MM.1S (cell line): ENCODE measurements at regions not wholly inside any gene's neighbourhood (a gene's known extent, or its start where the extent isn't known, plus 50 kb on each side); places are given as distances from the start of the nearest gene placed in this dataset.

ENCODE experiments used
- DNase-seq: peaks from one replicate; pipeline ENCODE4 v3.0.0-alpha.2; 2015
- H2AFZ ChIP-seq: fragments of 300-600 bp; sonication (generic); 2 replicates; pipeline ENCODE4 v1.6.0; 2016; ENCODE audit warnings: antibody characterized with exemption, low read length
- H3F3A ChIP-seq: fragments of 300-600 bp; sonication (generic); 2 replicates; pipeline ENCODE4 v1.6.1; 2016; ENCODE audit warnings: mild to moderate bottlenecking, antibody characterized with exemption, low read length, moderate library complexity, mixed read lengths; ENCODE audit not compliant: insufficient read depth
- H3K27ac ChIP-seq: fragments of 300-600 bp; sonication (generic); 2 replicates; pipeline ENCODE4 v1.5.1; 2016; ENCODE audit warnings: mild to moderate bottlenecking, low read length
- H3K27me3 ChIP-seq: fragments of 300-600 bp; sonication (generic); replicated peaks from 2 replicates; pipeline ENCODE4 v1.6.0; 2016; ENCODE audit warnings: low read length; ENCODE audit not compliant: insufficient read depth
- H3K36me3 ChIP-seq: fragments of 300-600 bp; sonication (generic); replicated peaks from 2 replicates; pipeline ENCODE4 v1.6.1; 2016; ENCODE audit warnings: mild to moderate bottlenecking, low read length, mixed read lengths; ENCODE audit not compliant: insufficient read depth
- H3K4me1 ChIP-seq: fragments of 300-600 bp; sonication (generic); 2 replicates; pipeline ENCODE4 v1.6.1; 2016; ENCODE audit warnings: low read length, mixed read lengths
- H3K4me2 ChIP-seq: fragments of 300-600 bp; sonication (generic); 2 replicates; pipeline ENCODE4 v1.6.0; 2016; ENCODE audit warnings: low read depth, low read length
- H3K4me3 ChIP-seq: fragments of 300-600 bp; sonication (generic); 2 replicates; pipeline ENCODE4 v1.5.1; 2016; ENCODE audit warnings: low read length, mixed read lengths
- H3K79me2 ChIP-seq: fragments of 300-600 bp; sonication (generic); 2 replicates; pipeline ENCODE4 v1.6.1; 2016; ENCODE audit warnings: mixed run types, low read length, mixed read lengths
- H3K9ac ChIP-seq: fragments of 300-600 bp; sonication (generic); 2 replicates; pipeline ENCODE4 v1.6.1; 2016; ENCODE audit warnings: low read length, mixed read lengths
- H3K9me2 ChIP-seq: fragments of 300-600 bp; sonication (generic); replicated peaks from 2 replicates; pipeline ENCODE4 v1.6.1; 2016; ENCODE audit warnings: mild to moderate bottlenecking, low read length, mixed read lengths; ENCODE audit not compliant: insufficient read depth
- H3K9me3 ChIP-seq: fragments of 300-600 bp; sonication (generic); replicated peaks from 2 replicates; pipeline ENCODE4 v1.6.1; 2016; ENCODE audit warnings: mild to moderate bottlenecking, low read length, mixed read lengths; ENCODE audit not compliant: insufficient read depth
- H4K20me1 ChIP-seq: fragments of 300-600 bp; sonication (generic); 2 replicates; pipeline ENCODE4 v1.6.1; 2016; ENCODE audit warnings: mild to moderate bottlenecking, low read length, moderate library complexity, mixed read lengths; ENCODE audit not compliant: insufficient read depth
- EZH2 ChIP-seq: fragments of 300-600 bp; sonication (generic); optimal IDR thresholded peaks from 2 replicates; pipeline ENCODE3; 2017; ENCODE audit warnings: low read depth, mild to moderate bottlenecking, antibody characterized with exemption, low read length, mixed read lengths
- EZH2phosphoT487 ChIP-seq: fragments of 300-600 bp; sonication (generic); IDR thresholded peaks from 2 replicates; pipeline ENCODE4 v1.6.1; 2018; ENCODE audit warnings: antibody characterized with exemption, low read length
- TF ChIP-seq, protein P1 (sequence below): fragments of 300-600 bp; sonication (generic); IDR thresholded peaks from 2 replicates; pipeline ENCODE4 v1.5.1; 2016; ENCODE audit warnings: antibody characterized with exemption, low read length, mixed read lengths

DNA sequence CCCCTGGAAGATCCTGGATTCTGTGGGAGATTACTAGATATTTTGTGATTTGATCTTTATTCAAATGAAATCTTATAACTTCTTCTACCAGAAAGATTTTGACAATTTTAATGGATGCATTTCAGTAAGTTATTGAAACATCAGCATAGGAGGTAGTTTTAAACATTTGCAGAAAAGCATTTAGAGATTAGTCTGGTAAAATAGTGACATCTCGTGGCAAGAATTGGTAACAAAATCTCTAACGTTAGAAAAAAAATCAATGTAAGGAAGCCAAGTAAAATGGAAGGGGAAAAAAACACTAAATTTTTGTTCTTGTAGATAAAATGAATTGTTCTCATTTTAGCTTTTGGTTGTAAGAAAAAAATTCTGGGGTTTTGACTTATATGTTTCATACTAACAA, 73.3 kb downstream of the TASL start:
- no peaks in the 10 kb centered on the region for H3K9me2 ChIP-seq
- H4K20me1 ChIP-seq = no peaks in the 10 kb centered on the region
- DNase-seq = peak; percentile 21
- no peaks in the 10 kb centered on the region for H3K4me1 ChIP-seq
- H3K27ac ChIP-seq = no peak overlapping the region
- no peak overlapping the region for H3K9ac ChIP-seq
- H2AFZ ChIP-seq = no peak overlapping the region
- no peaks in the 10 kb centered on the region for H3F3A ChIP-seq
- H3K27me3 ChIP-seq = no peaks in the 10 kb centered on the region
- no peak overlapping the region for H3K4me3 ChIP-seq
- no peaks in the 10 kb centered on the region for H3K9me3 ChIP-seq
- H3K79me2 ChIP-seq = no peaks in the 10 kb centered on the region
- H3K36me3 ChIP-seq = no peaks in the 10 kb centered on the region
- no peak overlapping the region for H3K4me2 ChIP-seq
- TF ChIP-seq, protein P1, sequence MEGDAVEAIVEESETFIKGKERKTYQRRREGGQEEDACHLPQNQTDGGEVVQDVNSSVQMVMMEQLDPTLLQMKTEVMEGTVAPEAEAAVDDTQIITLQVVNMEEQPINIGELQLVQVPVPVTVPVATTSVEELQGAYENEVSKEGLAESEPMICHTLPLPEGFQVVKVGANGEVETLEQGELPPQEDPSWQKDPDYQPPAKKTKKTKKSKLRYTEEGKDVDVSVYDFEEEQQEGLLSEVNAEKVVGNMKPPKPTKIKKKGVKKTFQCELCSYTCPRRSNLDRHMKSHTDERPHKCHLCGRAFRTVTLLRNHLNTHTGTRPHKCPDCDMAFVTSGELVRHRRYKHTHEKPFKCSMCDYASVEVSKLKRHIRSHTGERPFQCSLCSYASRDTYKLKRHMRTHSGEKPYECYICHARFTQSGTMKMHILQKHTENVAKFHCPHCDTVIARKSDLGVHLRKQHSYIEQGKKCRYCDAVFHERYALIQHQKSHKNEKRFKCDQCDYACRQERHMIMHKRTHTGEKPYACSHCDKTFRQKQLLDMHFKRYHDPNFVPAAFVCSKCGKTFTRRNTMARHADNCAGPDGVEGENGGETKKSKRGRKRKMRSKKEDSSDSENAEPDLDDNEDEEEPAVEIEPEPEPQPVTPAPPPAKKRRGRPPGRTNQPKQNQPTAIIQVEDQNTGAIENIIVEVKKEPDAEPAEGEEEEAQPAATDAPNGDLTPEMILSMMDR = peak; percentile 52
- TF ChIP-seq EZH2phosphoT487 = no peak

DNA sequence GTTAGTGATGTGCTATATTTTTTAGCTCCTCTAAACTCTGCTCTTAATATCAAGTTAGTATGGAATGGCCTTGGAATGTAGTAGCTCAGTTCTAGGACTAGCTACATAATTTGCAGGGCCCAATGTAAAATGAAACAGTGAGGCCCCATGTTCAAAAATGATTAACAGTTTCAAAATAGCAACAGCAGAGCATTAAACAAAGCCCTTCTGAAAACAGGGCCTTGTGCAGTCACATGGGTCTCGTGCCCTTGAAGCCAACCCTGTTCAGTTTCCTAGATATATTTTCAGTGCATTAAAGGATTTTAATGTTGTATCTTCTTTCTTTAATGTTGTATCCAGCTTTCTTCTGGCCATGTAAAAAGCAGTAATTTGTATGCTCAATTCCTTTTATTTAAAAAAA, 82.1 kb downstream of the TASL start:
- H3K4me2 ChIP-seq = 0 out of 2 replicates have a peak overlapping the region, but pooled peaks have one; percentile 15
- H3K9me2 ChIP-seq = no peaks in the 10 kb centered on the region
- no peak overlapping the region for H3K9ac ChIP-seq
- H3K36me3 ChIP-seq = no peaks in the 10 kb centered on the region
- no peaks in the 10 kb centered on the region for H3F3A ChIP-seq
- H4K20me1 ChIP-seq = no peaks in the 10 kb centered on the region
- H3K79me2 ChIP-seq = no peaks in the 10 kb centered on the region
- peak; percentile 15 for DNase-seq
- no peaks in the 10 kb centered on the region for H3K9me3 ChIP-seq
- no peak overlapping the region for H3K27ac ChIP-seq
- no peaks in the 10 kb centered on the region for H3K27me3 ChIP-seq
- H3K4me1 ChIP-seq = peaks cover 7% of the 10 kb centered on the region; the same call in 1 of the 2 replicates
- no peak overlapping the region for H3K4me3 ChIP-seq
- no peak for TF ChIP-seq EZH2phosphoT487
- TF ChIP-seq EZH2 = no peak
- TF ChIP-seq, protein P1 = no peak
- no peak overlapping the region for H2AFZ ChIP-seq

DNA sequence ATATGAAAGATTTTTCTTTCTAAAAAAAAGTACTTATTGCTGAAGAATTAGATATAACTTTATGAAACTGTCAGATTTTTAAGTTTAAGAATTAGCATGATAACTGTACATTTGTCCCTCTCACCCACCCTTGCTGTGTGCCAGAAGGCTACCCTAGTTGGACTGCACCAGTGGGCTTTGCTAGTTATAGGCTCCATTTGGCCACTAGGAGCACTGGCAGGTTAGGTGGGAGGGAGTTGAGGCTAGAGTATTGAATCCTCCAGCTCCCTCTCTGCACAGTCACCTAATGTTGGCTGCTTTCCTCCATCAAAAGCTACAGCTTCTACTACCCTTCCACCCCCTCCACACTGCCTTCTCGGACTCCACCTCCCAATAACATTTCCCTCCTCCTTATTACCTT, 84.2 kb downstream of the TASL start:
- no peaks in the 10 kb centered on the region for H3K9me2 ChIP-seq
- H4K20me1 ChIP-seq = no peaks in the 10 kb centered on the region
- no peaks in the 10 kb centered on the region for H3K27me3 ChIP-seq
- TF ChIP-seq EZH2 (no peak), EZH2phosphoT487 (no peak)
- TF ChIP-seq, protein P1 = no peak
- no peak for DNase-seq
- H3K27ac ChIP-seq = no peak overlapping the region
- no peak overlapping the region for H3K4me2 ChIP-seq
- no peaks in the 10 kb centered on the region for H3K79me2 ChIP-seq
- no peaks in the 10 kb centered on the region for H3K9me3 ChIP-seq
- no peak overlapping the region for H3K9ac ChIP-seq
- no peak overlapping the region for H2AFZ ChIP-seq
- H3K4me1 ChIP-seq = peaks cover 7% of the 10 kb centered on the region; the same call in 1 of the 2 replicates
- H3K4me3 ChIP-seq = no peak overlapping the region
- H3K36me3 ChIP-seq = no peaks in the 10 kb centered on the region
- no peaks in the 10 kb centered on the region for H3F3A ChIP-seq
